Left lobe of liver (tissue), 2 donors: ENCODE measurements at regions not wholly inside any gene's neighbourhood (a gene's known extent, or its start where the extent isn't known, plus 50 kb on each side); places are given as distances from the start of the nearest gene placed in this dataset.

Source experiments
- ATAC-seq: fragments of 200-7000 bp; cut with Tn5 transposase; one replicate; pipeline ENCODE4 v1.9.1; 2020; ENCODE audit warnings: mild to moderate bottlenecking, moderate library complexity
- DNase-seq: peaks from one replicate; pipeline ENCODE4 v3.0.0-alpha.2; 2020; ENCODE audit warnings: low spot score
- donor health status: DM: no; HTN: no; CAD: no; lungs with moderate emphysema.
- donor health status: DM: no; HTN: yes; CAD: no.

DNA sequence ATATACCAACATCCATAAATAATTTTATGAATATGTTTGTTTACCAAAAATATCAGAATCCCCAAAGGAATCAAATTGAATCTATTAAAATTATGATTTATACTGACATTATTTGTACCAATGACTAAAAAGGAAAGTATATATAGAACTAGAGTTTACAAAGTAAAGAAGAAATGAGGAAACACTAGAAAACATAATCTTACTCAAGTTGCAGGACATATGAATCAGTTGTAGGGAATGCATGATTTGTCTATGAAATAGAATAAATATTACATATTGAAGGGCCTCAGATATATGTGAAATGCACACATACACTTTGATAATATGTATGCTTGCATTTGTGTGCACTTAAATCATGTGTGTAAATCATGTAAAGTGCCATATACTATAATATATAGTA, 1466.4 kb downstream of the EFNB2 start:
- ATAC-seq (no peak), DNase-seq (no peak)

DNA sequence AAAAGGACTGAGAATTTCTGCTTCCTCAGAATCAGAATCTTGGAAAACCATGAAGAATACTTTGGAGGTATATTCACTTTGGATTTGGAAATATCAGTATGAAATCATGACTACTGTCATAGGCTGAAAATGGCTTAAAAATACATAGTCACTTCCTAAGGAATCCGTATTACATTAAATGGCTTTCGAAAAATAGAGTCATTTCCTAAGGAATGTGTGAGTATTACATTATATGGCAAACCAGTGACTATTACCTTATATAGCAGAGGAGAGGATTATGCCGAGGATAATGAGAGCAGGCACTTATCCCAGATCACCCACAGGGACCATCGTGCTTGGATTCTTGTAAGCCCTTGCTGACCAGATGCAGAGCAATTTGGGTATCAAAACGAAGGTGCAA, 1471.8 kb downstream of the EFNB2 start:
- ATAC-seq: no peak
- no peak for DNase-seq

DNA sequence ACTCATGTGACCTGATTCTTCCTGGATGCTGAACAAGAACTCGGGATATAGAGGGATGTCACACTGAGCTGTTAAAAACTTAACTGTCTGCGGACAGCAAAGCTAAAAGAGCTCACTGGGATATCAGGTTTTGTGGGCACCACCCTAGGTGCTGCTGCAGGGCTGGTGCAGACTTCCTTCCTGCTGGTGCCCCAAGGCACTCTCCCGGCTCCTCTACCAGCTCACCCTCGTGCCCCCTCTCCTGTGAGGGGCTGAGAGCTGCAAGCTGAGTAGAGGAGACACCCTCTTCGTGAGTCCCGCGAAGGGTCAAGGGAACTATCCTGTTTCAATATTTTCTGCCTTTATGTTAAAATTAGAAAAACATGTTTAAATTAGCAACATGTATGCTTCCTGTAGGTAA, 1475.7 kb downstream of the EFNB2 start:
- no peak for ATAC-seq

DNA sequence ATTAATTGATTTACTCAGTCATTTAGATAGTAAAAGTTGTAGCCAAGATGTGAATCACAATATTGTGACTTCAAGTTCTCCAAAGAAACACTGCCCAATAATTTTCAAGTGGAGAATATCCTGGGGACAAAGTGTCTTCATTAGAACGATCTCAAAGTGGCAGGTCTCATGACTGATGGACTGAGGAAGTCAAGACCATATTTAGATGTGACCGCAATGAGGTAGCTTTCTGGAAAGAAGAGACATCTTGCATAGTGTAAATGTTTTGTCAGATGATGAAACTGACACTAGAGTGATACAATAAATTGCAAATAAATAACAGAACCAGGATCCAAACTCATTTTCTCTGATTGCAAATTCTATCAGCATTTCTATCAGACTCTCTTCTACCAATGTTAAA, 1476.9 kb downstream of the EFNB2 start:
- DNase-seq (no peak), ATAC-seq (no peak)

More for the DNA sequence above, 1475.7 kb downstream of the EFNB2 start:
- DNase-seq: no peak

DNA sequence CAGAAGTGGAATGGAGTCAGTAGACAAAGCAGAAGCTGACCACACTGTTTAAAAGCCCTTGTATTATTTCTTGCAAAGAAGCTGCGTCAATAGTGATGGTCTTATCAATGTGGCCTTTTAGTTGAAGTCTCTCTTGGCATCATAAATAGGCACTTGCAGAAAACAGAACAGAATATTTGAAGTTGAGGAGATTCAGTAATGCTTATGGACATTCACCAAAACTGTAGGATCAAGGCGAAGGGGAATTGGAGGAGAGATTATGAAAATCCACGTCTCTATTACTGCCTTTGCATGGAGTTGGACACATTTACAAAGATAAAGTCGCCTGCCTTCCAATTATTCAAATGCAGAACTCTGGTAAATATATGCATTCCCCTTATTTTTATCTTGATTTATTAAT, 1482.8 kb downstream of the EFNB2 start:
- ATAC-seq (no peak), DNase-seq (no peak)

DNA sequence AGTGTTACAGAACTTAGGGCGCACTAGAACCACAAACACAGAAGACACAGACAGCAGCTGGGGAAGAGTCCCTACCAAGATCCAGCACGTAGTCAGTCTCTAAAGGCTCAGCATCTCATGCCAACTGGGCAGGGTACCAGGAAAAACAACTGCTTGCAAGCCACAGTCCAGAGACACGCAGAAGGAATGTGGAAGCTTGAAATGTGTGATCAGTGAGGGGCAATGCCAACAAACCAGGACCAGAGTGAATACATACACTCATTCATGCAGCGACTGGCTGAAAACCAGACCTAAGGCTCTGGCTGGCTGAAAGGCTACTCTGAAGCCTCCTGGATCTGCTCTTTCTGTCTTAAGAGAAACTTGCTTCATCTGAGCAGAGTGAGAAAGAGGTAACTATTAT, 1484.8 kb downstream of the EFNB2 start:
- DNase-seq (no peak), ATAC-seq (no peak)

DNA sequence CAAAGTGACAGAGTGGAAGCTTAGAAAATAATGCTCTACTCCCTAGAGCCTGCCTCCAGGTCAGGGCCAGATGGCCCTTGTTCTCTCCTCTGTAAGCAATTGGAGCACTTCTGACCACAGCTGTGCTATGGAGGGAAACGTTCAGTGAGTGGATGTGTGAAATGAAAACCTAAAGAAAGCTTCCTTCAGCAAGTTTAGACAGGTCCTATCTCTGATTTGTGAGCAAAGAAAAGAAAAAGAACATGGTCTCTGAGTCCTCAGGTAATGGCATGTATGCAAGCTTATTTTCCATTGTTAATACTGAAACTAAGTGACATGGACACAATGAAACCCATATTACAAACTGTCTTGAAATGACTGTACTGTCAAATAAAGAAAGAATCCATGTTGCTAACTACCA, 1486.8 kb downstream of the EFNB2 start:
- DNase-seq (no peak), ATAC-seq (no peak)

DNA sequence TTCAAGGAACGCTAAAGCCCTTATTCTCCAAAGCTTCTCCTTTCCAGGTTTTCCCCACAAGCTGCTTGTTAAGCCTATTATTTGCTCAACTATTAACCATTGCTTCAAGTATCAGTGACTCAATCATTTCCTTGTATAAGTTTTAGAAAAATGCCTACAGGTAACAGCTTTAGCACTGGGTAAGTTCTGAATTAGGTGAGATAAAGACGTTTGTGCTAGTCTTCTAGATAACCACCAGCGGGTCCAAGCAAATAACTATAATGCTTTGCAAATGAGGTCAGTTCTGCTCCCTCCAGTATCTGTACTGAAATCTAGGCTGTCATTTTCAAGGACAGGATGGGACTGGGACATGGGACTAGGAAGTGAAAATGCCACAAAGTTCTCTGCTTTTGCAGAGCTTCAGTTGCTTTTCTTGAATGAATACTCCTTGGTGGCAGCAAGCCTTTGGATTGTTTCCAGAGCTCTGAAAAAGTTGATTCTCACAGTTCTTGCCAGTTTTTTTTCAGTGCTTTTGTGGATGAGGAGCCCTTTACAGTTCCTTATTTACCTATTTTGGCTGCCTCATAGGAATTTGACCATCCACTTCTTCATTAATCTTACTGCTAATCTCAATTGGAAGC, 1487.7 kb downstream of the EFNB2 start:
- ATAC-seq: no peak
- no peak for DNase-seq

DNA sequence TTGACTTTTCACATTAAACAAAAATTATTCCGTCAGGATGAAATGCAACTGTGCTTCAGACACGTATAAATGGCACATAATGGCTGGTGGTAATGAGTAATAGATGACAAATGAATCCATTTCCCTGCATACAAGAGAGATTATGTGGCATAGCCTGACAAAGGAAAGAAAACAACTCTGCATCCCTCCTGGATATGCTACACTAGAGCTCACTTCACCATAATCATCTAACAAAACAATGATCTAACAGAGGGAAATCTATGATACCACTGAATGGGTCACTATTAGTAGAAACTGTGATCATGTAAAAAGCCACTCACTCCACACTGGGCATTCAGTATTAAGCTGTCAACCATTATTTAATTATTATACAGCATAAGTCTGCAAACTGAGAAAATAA, 1498.4 kb downstream of the EFNB2 start:
- no peak for ATAC-seq

DNA sequence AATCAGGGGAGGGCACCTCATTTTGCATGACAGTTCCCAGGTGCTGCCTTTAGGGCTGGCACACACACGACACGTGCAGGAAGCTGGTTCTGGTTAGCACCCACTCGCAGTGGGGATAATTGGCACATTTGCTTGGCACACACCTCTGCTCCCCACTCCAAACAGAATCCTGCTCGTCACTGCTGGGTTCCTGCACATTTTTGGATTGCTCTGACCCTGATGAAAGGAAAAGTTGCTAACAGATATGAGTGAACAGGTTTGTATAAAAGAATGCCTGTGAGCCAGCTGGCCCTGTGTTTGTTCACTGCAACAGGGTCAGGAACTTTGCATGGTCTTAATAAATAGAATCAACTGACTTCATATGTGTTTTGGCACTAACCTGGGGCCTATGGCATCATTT, 1500.4 kb downstream of the EFNB2 start:
- DNase-seq: peak; percentile 61
- peak; percentile 92 for ATAC-seq

More for the DNA sequence above, 1498.4 kb downstream of the EFNB2 start:
- DNase-seq: no peak

DNA sequence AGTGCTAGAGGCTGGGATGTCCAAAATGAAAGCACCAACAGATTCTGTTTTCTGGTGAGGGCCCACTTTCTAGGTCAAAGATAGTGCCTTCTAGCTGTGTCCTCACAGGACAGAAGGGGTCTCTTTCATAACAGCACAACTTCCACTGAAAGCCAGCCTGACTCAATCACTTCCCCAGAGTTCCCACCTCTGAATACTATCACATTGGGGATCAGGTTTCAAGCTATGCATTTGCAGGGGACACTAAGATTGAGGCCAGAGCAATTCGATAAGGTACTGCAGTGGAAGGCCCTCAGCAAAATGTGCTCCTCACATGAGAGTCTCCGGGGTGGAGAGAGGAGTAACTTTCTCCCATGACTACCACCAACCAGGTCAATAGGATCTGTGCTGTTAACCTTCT, 1501.5 kb downstream of the EFNB2 start:
- DNase-seq (no peak), ATAC-seq (no peak)

DNA sequence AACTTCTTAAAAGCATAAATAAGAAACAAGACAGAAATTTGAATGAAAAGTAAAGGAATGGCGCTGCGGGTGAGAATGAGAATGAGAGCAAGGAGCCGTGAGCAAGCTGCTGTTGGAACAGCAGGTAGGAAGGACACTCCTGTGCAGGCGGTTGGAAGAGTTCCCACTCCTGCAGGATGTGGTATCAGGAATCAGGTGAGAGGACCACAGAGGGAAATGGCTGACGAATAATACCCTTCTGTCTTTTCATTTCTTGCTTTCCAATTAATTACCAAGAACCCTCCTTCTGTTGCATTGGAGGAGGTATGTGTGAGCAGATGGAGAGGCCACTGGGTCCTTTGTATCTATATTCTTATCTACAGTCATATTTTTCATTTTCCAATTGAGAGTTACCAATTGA, 1504.2 kb downstream of the EFNB2 start:
- DNase-seq (no peak), ATAC-seq (no peak)

DNA sequence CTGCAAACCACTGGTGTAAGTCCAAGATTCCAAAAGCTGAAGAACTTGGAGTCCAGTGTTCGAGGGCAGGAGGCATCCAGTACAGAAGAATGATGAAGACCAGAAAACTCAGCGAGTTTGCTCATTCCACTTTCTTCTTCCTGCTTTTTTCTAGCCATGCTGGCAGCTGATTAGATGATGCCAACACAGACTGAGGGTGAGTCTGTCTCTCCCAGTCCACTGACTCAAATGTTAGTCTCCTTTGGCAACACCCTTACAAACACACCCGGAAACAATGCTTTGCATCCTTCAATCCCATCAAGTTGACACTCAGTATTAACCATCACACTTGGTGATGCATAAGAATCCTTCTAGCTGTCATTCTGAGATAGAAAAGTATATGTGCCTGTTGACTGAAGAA, 1504.6 kb downstream of the EFNB2 start:
- ATAC-seq (no peak), DNase-seq (no peak)

DNA sequence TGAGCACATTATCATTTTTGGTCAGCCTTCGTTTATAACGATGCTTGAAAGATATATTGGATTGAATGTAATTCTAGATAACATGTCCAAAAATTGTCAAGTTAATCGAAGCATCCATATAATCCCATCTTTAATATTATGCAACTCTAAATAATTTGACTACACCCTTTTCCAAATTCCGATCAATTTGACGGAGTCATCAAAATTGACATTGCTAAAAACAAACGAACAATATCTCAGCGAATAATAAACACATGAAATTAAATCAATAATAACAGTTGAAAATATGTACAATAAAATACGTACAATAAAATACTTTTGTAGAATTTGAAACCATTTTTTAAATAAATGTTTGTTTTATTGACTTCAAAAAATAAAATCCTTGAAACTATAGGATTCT, 1516.4 kb downstream of the EFNB2 start:
- no peak for DNase-seq
- ATAC-seq: no peak

DNA sequence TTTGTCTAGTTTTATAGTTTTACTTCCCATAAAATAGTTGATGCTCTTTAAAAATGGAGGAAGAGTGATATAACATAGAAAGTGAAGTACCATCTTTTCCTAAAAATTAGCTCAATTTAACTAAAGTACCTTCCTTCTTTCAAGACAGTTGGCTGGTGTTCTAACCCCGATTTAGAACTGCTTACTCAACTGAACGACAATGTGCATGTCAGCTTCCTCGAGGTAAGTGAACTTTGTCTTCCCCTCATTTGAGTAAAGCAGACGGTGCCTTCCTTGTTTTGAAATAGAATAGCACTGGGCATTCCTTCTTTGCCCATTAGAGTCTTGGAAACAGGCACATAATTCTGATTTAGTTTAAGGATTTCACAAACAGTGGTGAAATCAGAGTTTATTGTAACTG, 1519.2 kb downstream of the EFNB2 start:
- no peak for DNase-seq
- peak; percentile 19 for ATAC-seq

DNA sequence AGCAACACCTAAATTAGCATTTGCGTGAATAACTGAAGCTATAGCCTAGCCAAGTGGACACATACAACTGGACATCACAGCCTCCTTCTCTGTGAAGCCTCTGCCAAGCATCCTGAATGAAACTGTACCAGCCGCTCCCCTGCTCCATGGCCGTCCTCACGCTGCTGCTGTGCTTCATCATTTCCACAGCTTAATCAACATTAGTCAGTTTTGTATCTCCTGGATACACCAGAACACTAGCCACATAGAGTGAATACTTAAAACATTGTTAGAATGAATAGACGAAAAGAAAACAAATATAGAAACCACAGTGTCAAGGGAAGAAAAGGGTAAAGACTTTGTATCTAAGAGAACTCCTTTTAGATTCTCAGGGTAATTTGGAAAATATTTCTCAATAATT, 1526.9 kb downstream of the EFNB2 start:
- no peak for ATAC-seq
- no peak for DNase-seq

DNA sequence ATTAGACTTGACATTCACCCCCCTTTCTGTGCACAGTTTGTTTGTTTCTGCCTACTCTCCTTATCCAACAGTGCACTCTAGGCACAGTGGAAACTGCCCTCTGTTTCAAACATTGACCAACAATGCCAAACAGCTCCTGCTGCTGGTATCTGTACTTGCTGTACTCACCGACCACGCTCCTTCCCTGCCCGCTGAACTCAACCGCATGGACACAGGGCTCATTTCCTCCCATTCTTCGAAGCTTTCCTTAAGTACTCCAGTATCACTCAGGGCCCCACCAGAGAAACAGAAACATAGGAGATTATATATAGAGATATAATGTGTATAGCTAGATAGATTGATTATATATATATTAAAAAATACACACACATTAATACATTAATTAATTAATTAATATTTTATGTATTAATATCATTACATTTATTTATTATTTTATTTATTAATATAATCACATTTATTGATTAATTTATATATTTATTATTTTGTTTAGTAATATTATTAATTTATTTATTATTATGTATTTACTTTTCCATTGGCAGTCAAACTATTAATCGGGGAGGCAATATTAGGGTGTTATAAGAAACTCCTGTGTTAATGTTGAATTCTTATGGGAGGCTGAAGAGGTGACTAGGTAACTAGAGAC, 1528.2 kb downstream of the EFNB2 start:
- DNase-seq: no peak
- ATAC-seq: no peak

DNA sequence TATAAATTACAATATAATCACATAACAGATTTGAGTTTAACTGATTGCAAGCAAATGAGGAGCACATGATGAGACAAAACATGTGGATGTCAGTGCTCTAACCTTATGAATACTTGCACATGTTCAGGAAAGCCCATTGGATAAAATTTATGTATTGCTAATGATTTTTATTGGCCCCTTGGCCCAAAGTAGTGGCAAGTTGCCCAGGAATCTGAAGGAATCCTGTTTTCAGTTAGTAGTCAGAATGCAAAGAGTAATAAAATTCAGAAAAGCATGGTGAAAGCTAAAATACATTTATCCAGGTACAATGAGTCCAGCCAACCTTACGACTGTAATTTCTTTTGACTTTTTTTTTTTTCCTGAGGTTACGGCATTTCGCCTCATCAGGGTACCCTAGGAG, 1539.4 kb downstream of the EFNB2 start:
- no peak for DNase-seq
- ATAC-seq: no peak

DNA sequence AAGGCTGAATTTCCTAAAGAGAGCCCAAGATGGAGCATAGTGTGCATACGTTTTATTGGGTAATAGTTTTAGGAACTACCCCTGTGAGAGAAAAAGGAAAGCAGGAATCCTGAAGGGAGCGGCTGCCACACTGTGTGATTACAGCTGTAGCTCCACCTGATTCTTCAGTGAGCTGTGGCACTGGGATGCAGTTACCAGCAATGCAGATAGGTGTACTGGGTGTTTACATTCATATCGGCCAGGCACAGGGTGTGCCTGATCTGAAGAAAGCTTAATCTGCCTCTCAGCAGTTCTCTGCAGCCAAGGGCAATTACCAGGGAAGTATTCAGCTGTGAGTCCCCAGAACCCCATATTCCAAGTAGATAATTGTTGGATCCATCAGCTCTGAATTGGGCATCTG, 1541.8 kb downstream of the EFNB2 start:
- ATAC-seq: no peak
- DNase-seq: no peak

DNA sequence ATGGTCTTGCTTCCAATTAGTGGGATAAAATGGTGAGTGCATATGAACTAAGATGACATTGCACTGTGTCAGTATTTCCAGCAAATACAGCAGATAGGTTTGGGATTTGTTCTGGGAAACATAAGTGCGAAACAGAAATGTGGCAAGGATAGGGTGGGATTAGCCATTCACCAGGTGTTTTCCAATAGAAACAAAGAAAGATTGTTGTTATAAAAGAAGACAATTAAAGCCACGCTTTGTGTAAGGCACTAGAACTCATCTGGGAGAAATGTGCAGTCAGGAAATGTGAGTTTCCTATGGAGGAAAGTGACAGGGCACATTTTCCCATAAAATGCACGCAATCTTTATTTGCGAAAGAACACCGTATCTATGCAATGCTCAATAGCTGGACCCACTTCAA, 1547.8 kb downstream of the EFNB2 start:
- no peak for ATAC-seq
- no peak for DNase-seq

DNA sequence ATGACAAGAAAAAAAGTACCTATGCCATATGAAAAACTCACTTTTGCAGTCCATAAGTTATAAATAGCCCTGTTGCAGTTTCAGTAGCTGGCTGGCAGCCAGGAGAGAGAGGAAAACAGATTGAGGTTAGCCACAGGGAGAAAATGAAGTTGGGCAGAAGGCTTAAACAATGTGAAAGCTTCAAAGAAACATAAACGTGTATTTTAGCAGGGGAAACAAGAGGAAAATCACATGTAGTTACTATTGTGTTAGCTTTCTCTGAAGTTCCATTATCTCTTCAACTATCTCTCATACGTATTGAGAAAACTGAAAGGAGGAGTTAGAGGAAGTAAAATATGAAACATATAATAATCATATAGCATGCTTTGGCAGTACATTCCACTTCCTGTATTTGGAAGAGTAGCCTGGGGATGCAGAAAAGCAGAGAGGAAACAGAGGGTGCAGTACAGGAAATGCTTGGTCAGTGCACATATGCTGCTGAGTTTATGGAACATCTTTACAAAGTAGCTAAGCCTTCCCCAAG, 1551.1 kb downstream of the EFNB2 start:
- no peak for DNase-seq

DNA sequence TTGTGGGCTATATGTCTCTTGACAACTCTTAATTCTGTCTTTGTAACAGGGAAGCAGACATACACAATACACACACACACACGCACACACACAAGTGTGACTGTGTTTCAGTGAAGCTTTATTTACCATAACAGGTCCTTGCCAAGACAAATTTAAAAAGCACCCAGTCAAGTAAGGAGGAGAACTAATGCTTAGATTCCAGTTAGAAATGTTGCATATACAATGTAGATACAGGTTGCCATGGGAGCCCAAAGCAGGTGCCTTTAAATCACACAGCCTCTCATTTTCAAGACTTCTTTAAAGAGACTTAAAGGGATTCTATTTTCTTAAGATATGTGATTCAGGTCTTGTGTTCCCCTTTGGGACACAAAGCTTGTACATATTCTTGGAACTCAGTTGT, 1551.9 kb downstream of the EFNB2 start:
- DNase-seq: no peak
- no peak for ATAC-seq

More for the DNA sequence above, 1551.1 kb downstream of the EFNB2 start:
- peak; percentile 25 for ATAC-seq

DNA sequence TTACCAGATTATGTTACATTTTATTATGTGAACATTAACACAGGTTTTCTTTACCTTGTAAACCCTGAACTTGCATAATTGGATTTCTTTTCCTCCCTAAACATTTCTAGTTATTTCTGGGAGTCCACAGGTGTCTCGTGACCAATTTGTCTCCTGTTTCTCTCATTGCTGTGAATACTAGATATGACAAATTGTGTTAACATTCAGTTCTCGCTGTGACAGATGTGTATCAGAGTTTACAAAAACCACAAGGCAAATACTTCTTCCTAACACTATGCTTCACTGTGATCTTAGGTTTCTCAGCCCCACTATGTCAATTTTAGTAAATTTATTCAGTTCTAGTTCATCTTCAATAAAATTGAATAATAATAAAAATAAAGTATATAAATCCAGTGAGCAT, 1554.9 kb downstream of the EFNB2 start:
- DNase-seq (no peak), ATAC-seq (no peak)
